Caki2 (cell line): ENCODE measurements at regions not wholly inside any gene's neighbourhood (a gene's known extent, or its start where the extent isn't known, plus 50 kb on each side); places are given as distances from the start of the nearest gene placed in this dataset.

Source experiments
- DNase-seq: peaks from one replicate; pipeline ENCODE4 v3.0.0-alpha.2; 2015; ENCODE audit warnings: low read depth
- in situ Hi-C: cut with HindIII; loops from 2 replicates; pipeline ENCODE4 v1.10.0; 2016; ENCODE audit warnings: low sequenced_read_pairs, low pct_unique_long_range_greater_than_20kb, mixed read lengths

GRCh38 chr6:141347906-141348492 is 784.7 kb upstream of the GJE1 start:
- DNase-seq = no peak
- in situ Hi-C loops = no loop called here

DNA sequence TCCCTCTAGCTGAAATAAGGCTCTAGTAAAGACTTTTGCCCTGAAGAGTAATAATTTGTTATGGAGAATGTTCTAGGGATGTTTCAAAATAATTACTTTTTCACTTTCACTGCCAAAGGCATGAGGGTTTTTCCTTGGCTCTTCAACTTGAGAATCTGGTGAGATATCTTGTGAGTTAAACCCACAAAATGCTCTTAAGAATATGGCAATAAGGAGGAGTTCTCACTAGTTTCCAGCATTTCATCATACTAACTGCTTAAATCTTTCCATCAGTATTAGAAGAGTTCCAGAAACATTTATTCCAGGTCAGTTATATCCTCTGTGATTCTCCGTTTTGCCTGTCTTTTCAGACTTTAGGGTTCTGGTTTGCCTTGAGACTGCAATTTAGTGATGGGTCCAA is 785.6 kb upstream of the GJE1 start:
- no peak for DNase-seq
- in situ Hi-C loops = no loop called here

- DNase-seq = no peak
- in situ Hi-C loops = no loop called here
Observed at GRCh38 chr6:141346535-141346934, 786.2 kb upstream of the GJE1 start.

DNA sequence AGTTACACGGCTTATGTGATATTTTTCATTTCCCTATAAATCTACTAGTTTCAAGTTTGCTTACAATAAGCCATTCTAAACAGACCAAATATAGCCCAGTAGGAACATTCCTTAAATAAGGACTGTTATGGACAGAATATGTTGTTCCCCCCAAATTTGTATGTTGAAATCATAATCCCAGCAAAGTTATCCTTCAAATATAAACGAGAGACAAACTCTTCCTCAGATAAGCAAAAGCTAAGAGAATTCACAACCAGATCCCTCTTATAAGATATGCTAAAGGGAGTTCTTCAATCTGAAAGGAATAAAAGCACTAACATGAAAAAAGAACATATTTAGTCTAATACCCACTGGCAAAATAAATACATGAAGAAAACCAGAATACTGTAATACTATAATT is 795.5 kb upstream of the GJE1 start:
- no peak for DNase-seq
- in situ Hi-C loops = no loop called here

DNA sequence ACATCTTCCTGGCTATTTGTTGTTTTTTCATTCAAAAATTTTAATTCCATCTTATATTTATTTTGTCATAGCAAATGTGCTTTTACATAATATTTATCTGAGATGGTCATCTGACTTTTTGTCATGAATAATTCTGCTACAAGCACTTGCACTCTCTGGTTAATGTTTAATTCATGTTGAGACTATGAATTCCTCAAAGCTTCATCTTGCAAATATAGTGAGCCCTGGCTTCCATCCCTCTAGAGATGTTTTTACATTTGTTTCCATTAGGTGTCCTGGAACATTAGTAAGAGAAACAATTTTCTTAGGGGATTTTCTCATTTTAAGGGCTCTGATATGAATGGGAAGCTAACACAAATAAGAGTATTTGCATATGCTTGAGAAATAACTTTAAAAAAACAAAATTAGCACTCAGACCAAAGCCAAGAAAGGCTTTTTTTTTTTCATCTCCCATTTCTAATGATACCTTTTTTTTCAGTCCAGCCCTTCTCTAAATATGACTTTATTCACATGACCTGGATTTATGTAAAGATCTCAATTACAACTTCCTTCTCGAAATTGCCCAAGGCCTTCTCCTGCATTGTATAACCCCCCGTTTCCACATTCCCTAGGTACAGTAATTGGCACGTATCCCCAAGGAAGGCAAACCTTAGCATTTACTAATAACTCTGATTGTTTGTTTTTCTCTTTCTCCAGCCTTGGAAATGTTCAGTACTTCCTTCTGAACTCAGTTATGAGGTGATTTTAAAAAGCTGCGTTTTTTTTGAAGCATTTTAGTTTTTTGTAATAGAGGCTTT is 797.0 kb upstream of the GJE1 start:
- in situ Hi-C loops = no loop called here
- DNase-seq = peak; percentile 52

- in situ Hi-C loops = no loop called here
Observed at GRCh38 chr6:141326925-141327324, 805.8 kb upstream of the GJE1 start.

DNA sequence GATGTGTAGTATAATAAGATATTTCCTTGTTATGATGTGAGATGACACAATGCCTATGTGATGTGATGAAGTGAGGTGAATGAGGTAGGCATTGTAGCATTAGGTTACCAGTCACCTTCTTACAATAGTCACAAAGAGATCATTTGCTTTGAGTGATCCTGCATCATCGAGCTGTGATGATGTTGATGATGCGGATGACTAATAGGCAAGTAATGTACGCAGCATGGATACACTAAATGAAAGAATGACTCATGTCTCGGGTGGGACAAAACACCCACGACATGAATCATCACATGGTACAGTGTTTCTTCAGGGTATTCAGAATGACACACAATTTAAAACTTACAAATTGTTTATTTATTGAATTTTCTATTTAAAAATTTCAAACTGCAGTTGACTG is 806.3 kb upstream of the GJE1 start:
- in situ Hi-C loops = no loop called here
- DNase-seq = peak; percentile 91

More at GRCh38 chr6:141326925-141327324, 805.8 kb upstream of the GJE1 start:
- no peak for DNase-seq

DNA sequence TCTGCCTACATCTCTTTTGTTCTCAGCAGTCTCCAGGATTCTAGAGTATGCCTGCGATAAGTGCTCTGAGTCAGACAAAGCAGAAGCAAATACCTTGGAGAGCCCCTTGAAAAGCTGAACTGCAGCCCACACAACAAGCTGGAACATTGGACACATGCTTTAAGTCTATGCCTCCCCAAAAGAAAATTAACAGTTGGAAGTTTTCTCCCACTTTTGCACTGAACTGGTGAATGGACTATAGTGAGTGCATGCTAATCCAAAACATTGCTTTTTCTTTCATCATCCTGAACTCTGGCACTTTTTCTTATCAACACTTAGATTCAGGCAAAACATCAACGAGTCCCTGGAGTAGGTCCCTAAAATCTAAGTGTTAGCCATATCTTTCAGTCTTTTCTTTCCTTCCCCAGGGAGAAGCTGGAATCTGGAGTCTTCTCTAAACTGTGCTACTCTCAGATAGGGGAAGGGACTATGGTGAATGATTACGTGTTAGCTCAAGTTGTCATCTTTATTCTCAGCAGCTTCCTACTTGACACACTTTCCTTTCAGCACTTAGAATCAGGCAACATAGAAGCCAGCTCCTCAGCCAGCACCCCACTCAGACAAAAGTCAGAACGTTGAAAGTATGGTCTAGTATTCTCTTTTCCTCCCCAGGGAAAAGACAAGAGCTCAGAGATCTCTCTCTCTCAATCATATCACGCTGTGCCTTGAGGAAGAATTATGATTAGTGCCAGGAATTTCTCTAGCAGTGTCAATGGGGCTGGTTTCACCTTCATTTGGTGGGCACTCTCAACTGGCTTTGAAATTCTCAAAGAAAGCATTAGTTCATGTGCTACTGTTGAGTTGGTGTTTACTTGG is 811.0 kb upstream of the GJE1 start:
- in situ Hi-C loops = no loop called here
- DNase-seq = no peak

DNA sequence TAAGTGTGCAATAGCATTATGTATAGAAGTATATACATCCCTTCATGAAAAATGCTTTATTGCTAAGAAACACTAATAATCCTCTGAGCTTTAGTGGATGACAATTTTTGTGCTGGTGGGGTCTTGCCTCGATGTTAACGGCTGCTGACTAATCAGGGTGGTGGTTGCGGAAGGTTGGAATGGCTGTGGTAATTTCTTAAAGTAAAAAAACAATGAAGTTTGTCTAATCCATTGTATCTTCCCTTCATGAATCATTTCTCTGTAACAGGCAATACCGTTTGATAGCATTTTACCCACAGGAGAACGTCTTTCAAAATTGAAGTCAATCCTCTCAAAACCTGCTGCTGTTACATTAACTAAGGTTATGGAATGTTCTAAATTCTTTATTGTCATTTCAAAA is 816.5 kb upstream of the GJE1 start:
- no peak for DNase-seq
- in situ Hi-C loops = no loop called here

DNA sequence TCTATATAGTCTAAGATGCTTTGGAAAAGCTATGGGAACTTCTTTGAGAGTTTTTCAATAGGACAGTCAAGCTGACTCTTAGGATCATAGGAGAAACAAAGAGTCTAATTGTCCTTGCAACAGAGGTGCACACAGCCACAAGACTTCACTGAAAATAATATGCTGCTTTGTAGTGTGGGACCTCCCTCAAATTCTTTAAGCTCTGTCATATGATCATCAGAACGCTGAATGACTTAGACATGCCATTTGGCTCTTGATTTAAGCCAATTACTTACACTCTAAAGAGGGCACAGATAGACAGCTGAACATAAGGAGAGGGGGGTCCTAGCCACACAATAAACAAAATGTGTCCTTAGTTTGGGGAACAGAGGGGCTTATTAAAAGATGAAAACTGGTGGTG is 818.7 kb upstream of the GJE1 start:
- in situ Hi-C loops = no loop called here

GRCh38 chr6:141309295-141309694 is 823.4 kb upstream of the GJE1 start:
- in situ Hi-C loops = no loop called here
- DNase-seq = no peak

More for the DNA sequence above, 818.7 kb upstream of the GJE1 start:
- no peak for DNase-seq

DNA sequence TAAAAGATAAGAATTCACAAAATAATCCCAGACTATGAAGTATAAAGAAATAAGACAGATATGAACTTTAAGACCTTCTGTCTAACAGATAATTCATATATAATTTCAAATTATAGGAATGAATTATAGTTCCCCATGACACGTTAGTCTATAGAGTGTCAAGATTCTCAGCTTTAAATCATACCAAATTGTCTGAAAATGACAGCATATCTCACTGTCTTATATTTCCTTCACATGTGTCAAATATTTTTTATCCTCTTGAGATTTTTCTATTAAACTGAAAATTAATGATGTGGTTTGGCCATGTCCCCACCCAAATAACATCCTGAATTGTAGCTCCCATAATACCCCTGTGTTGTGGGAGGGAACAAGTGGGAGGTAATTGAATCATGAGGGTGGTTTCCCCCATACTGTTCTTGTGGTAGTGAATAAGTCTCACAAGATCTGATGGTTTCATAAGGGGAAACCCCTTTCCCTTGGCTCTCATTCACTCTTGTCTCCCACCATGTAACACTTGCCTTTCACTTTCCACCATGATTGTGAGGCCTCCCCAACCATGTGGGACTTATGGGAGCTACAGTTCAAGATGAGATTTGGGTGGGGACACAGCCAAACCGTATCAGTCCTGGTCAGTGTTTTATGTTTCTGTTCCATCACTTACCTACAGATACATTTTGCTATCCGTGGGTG is 825.3 kb upstream of the GJE1 start:
- in situ Hi-C loops = no loop called here
- no peak for DNase-seq

- in situ Hi-C loops = no loop called here
- no peak for DNase-seq
Observed at GRCh38 chr6:141303907-141304306, 828.8 kb upstream of the GJE1 start.

DNA sequence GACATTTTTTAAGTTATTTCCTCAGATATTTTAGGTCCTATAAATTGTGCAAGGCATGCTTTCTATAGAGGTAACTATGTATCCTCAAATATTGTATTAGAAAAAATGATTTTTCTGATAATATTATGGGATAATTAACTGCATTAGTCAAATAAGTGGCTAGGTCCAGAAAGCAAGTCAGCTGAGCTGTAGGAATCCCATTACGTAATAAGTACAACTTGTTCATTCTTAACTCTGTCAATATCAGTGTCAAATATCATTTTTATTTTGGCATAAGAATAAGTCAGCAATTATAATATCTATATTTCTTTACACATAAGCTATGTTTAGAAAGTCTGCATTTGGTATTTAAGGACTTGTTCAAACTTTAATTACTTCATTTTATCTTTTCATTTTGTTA is 830.9 kb upstream of the GJE1 start:
- in situ Hi-C loops = no loop called here
- DNase-seq = no peak

GRCh38 chr6:141290941-141291721 is 841.6 kb upstream of the GJE1 start:
- in situ Hi-C loops = no loop called here
- DNase-seq = no peak

DNA sequence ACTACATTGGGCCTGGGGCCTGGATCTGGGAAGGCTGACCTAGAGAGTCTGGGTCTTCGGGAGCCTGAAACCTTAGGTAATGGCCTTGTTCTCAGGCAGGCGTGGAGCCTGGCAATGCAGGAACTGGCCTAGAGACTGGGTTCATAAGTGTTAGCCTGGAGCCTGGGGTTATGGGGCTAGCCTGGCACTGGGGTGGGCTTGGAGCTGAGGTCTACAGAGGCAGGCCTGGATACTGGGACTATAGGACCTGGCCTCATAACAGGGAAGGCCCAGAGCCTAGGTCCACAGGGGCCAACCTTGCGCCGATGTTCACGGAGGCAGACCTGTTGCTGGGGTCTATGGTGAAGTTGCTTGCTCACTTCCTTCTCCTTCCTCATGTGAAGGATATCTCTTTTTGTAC is 843.8 kb upstream of the GJE1 start:
- in situ Hi-C loops = no loop called here
- DNase-seq = no peak

GRCh38 chr6:141282263-141282662 is 850.5 kb upstream of the GJE1 start:
- in situ Hi-C loops = no loop called here
- no peak for DNase-seq

GRCh38 chr6:141269684-141270083 is 863.0 kb upstream of the GJE1 start:
- in situ Hi-C loops = no loop called here
- DNase-seq = no peak
